ENCODE measurements at regions not wholly inside any gene's neighbourhood (a gene's known extent, or its start where the extent isn't known, plus 50 kb on each side); places are given as distances from the start of the nearest gene placed in this dataset.

DNA sequence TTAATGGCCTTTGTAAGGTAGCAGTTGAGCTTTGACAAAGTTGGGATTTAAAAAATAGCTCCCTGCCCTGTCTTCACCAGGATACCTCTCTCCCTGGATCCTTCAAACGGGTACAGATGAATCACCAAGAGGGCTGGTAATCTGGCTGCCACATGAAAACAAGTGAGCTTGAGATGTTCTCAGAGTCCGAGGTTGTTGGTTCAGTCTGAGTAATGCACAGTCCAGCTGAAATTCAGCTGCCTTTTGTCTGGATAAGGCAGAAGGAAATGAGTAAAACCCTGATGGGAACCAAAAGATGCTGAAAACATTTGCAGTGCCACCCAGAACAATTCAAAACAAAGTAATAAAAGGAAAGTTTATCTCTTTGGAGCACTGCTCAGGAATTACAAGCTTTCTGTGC is 86.8 kb downstream of the GJA1 start:
- no peak for TF ChIP-seq CTCF (IDR thresholded peaks at IDR 0.05)

DNA sequence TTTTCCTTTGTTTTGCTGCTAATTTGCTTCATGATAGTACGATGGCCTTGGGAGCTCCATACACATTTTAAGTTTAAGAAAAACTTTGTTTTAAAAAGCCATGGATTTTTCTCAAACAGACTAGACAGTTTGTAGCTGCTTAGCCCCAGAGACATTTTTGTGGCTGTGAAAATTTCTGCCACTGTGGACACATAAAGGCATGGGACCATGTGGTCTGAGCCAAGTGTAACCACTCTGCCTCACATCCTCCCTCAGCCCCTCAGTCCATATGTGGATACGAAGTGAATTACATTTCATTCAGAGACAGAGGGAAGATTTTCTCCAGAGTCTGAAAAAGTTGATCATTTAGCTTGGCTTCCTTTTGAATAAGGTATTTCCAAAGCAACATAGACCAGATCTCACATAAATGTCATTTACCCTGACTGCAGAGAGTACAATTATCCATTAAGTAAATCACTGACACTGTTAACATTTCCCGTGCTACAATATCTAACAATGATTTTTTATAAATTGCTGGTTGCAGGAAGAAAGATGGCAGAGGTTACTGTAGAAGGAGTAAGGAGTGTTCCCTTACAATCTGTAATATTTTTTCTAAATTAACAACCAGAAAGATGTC is 87.4 kb downstream of the GJA1 start:
- Histone ChIP-seq H3K9me3 (no peaks in the 10 kb centered on the region), H3K4me1 (peaks cover 25% of the 10 kb centered on the region), H3K4me3 (no peak overlapping the region), H3K27ac (peak overlapping the region; percentile 64), H3K27me3 (ENCODE audit: low read depth) (no peaks in the 10 kb centered on the region), H3K36me3 (no peaks in the 10 kb centered on the region)
- no peak for DNase-seq
- no peak for ATAC-seq
- intact Hi-C loops (cut with DNase I), result no loop called here
- TF ChIP-seq CTCF (IDR thresholded peaks at IDR 0.05), result no peak

More for the DNA sequence above, 86.8 kb downstream of the GJA1 start:
- ATAC-seq (peak; percentile 54 to 82), DNase-seq (no peak)
- Histone ChIP-seq H3K27me3 (ENCODE audit: low read depth) (no peaks in the 10 kb centered on the region), H3K9me3 (no peaks in the 10 kb centered on the region), H3K36me3 (no peaks in the 10 kb centered on the region), H3K27ac (peak overlapping the region; percentile 64), H3K4me1 (peaks cover 25% of the 10 kb centered on the region), H3K4me3 (no peak overlapping the region)
- intact Hi-C loops (cut with DNase I), result no loop called here

- no peak for DNase-seq
- intact Hi-C loops (cut with DNase I), result no loop called here
- ATAC-seq, result no peak
- Histone ChIP-seq H3K4me3 (no peak overlapping the region), H3K4me1 (peaks cover 25% of the 10 kb centered on the region), H3K27me3 (ENCODE audit: low read depth) (no peaks in the 10 kb centered on the region), H3K9me3 (no peaks in the 10 kb centered on the region), H3K27ac (no peak overlapping the region), H3K36me3 (no peaks in the 10 kb centered on the region)
- no peak for TF ChIP-seq CTCF (IDR thresholded peaks at IDR 0.05)
These were observed 88.2 kb downstream of the GJA1 start for GRCh38 chr6:121523628-121524027.

DNA sequence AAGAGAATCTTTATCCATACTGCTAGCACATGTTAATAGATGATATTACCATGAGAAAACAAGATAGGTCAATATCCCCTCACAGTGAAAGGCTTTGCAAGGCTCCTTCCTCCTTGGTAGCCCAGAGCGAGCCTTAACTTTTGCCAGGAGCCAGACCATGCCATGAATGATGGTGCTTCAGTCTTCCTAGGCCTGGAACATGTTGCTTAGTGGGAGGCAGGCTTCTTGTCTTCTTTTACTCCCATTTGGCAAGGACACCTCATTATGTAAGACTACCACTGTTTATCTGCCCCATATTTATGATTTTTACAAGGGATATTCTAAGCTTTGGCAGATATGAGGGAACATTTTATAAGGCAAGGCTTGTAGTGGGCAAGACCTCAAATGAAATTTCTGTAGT is 90.8 kb downstream of the GJA1 start:
- H3K27me3 ChIP-seq (ENCODE audit: low read depth), result no peaks in the 10 kb centered on the region
- no peak overlapping the region for H3K27ac ChIP-seq
- ATAC-seq (no peak), DNase-seq (no peak)
- H3K4me3 ChIP-seq, result no peak overlapping the region
- no peaks in the 10 kb centered on the region for H3K36me3 ChIP-seq
- no peaks in the 10 kb centered on the region for H3K9me3 ChIP-seq
- TF ChIP-seq CTCF (IDR thresholded peaks at IDR 0.05), result no peak
- intact Hi-C loops (cut with DNase I), result no loop called here
- H3K4me1 ChIP-seq, result peaks cover 16% of the 10 kb centered on the region

DNA sequence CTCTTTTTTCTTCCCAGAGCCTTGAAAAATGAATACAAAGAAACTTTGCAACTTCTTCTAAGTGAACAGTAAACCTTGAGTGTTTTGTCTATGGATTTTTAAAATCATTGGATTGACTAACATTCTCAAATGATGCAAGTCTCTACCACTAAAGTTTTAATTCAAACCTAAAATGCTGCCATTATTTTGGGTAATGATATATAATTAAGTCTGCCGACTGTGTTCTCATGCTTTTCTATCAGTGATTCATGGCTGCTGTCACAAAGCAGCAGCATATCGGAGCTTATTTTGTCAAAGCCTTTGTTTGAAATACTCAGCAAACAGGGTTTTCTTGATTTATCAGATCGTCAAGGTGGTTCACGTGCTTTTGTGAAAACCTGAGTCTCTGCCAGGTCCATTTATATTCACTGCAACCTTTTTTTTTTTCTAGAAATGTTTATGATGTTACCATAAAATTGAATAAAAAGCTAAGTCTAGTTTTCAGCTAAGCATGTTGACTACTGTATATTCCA is 96.3 kb downstream of the GJA1 start:
- Histone ChIP-seq H3K36me3 (no peaks in the 10 kb centered on the region), H3K4me1 (no peaks in the 10 kb centered on the region), H3K9me3 (no peaks in the 10 kb centered on the region), H3K27ac (no peak overlapping the region), H3K4me3 (no peak overlapping the region), H3K27me3 (ENCODE audit: low read depth) (no peaks in the 10 kb centered on the region)
- ATAC-seq, result no peak
- intact Hi-C loops (cut with DNase I), result no loop called here
- no peak for DNase-seq
- TF ChIP-seq CTCF (IDR thresholded peaks at IDR 0.05), result no peak

All from lower lobe of right lung (tissue), 2 donors.